ENCODE measurements at regions not wholly inside any gene's neighbourhood (a gene's known extent, or its start where the extent isn't known, plus 50 kb on each side); places are given as distances from the start of the nearest gene placed in this dataset.

DNA sequence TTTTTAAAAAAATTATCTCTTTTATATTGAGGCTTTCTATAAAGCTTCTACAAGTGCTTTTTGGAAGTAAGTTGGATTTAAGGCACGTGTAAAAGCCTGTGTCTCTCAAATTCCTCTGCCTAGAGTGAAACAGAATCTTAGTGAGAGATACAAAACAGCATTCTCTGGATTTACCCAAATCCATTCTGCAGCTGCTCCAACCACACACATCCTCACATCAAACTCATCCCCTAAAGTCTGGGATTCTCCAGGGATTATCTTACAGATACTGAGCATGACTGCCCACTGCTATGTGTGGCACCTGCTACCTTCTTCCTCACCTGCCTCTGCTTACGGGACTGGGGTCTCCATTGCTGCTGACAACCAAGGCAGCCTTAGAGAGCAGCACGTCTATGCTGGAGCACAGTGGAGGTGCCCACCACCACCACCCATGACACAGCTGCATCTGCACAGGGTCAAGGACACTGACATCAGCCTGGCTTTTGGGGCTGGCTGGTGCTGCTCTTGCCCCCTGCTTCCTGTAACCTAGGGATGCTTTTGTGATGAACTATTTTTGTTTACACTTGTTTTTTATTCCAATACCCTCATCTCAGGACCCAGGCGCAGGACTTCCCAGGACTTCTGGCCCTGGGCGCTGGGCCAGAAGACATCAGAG, 139.2 kb upstream of the NAMPT start:
- no peak overlapping the region for H3K4me3 ChIP-seq (ENCODE audit: low read depth, low read length)

GRCh38 chr7:106423111-106423510, 138.3 kb upstream of the NAMPT start:
- H3K4me3 ChIP-seq (ENCODE audit: low read depth, low read length): no peak overlapping the region
- DNase-seq (ENCODE audit: low read depth): no peak
- no peak for TF ChIP-seq CTCF (IDR thresholded peaks at IDR 0.05; ENCODE audit: insufficient read depth, low read depth, low read length, missing control alignments)

More for the DNA sequence above, 139.2 kb upstream of the NAMPT start:
- no peak for TF ChIP-seq CTCF (IDR thresholded peaks at IDR 0.05; ENCODE audit: insufficient read depth, low read depth, low read length, missing control alignments)
- DNase-seq (ENCODE audit: low read depth): no peak

GRCh38 chr7:106421181-106421762, 136.5 kb upstream of the NAMPT start:
- DNase-seq (ENCODE audit: low read depth): no peak
- no peak overlapping the region for H3K4me3 ChIP-seq (ENCODE audit: low read depth, low read length)
- TF ChIP-seq CTCF (IDR thresholded peaks at IDR 0.05; ENCODE audit: insufficient read depth, low read depth, low read length, missing control alignments): no peak

GRCh38 chr7:106420736-106421135, 136.0 kb upstream of the NAMPT start:
- H3K4me3 ChIP-seq (ENCODE audit: low read depth, low read length): no peak overlapping the region
- no peak for TF ChIP-seq CTCF (IDR thresholded peaks at IDR 0.05; ENCODE audit: insufficient read depth, low read depth, low read length, missing control alignments)
- no peak for DNase-seq (ENCODE audit: low read depth)

- no peak for DNase-seq (ENCODE audit: low read depth)
- TF ChIP-seq CTCF (IDR thresholded peaks at IDR 0.05; ENCODE audit: insufficient read depth, low read depth, low read length, missing control alignments): no peak
Observed at GRCh38 chr7:106420210-106420609, 135.4 kb upstream of the NAMPT start.

GRCh38 chr7:106419455-106420182, 134.8 kb upstream of the NAMPT start:
- H3K4me3 ChIP-seq (ENCODE audit: low read depth, low read length): no peak overlapping the region
- no peak for TF ChIP-seq CTCF (IDR thresholded peaks at IDR 0.05; ENCODE audit: insufficient read depth, low read depth, low read length, missing control alignments)
- no peak for DNase-seq (ENCODE audit: low read depth)

More at GRCh38 chr7:106420210-106420609, 135.4 kb upstream of the NAMPT start:
- no peak overlapping the region for H3K4me3 ChIP-seq (ENCODE audit: low read depth, low read length)

Measured in GM12865 (cell line).